Fibroblast of lung (primary cell): ENCODE measurements at regions not wholly inside any gene's neighbourhood (a gene's known extent, or its start where the extent isn't known, plus 50 kb on each side); places are given as distances from the start of the nearest gene placed in this dataset.

Experiments
- DNase-seq, 2 donors: peaks; one replicate each; pipeline versions ENCODE4 v3.0.0 to v3.0.0-alpha.2; 2010; ENCODE audit warnings: low read depth in 2 of 2
- H2AFZ ChIP-seq: 2 replicates; pipeline ENCODE4 v1.5.1; 2012; ENCODE audit warnings: low read length, control low read depth, inconsistent platforms
- H3K27ac ChIP-seq: 2 replicates; pipeline ENCODE4 v1.5.1; 2011; ENCODE audit warnings: low read length, control low read depth; ENCODE audit not compliant: insufficient read depth
- H3K27me3 ChIP-seq: 2 replicates; pipeline ENCODE4 v1.5.1; 2011; ENCODE audit warnings: mild to moderate bottlenecking, low read length; ENCODE audit not compliant: control insufficient read depth, insufficient read depth
- H3K36me3 ChIP-seq: 2 replicates; pipeline ENCODE4 v1.5.1; 2011; ENCODE audit warnings: low read length; ENCODE audit not compliant: control insufficient read depth, insufficient read depth
- H3K4me1 ChIP-seq: 2 replicates; pipeline ENCODE4 v1.5.1; 2011; ENCODE audit warnings: low read length; ENCODE audit not compliant: control insufficient read depth, insufficient read depth; ENCODE audit errors: extremely low read depth
- H3K4me2 ChIP-seq: 2 replicates; pipeline ENCODE4 v1.5.1; 2011; ENCODE audit warnings: low read length, control low read depth; ENCODE audit not compliant: insufficient read depth; ENCODE audit errors: extremely low read depth
- H3K4me3 ChIP-seq, 4 experiments: fragments of 200-600 bp in 1 of 4; sonication (generic) in 1 of 4; replicated peaks in 1 of 4; 2 replicates each; pipeline ENCODE4 v1.5.1; 2011 to 2016; ENCODE audit warnings: low read length in 4 of 4, low read depth in 3 of 4, mild to moderate bottlenecking in 3 of 4, control low read depth in 2 of 4, inconsistent platforms in 1 of 4, mixed read lengths in 1 of 4; ENCODE audit not compliant: insufficient read depth in 1 of 4; ENCODE audit errors: control extremely low read depth in 1 of 4
- H3K79me2 ChIP-seq: 2 replicates; pipeline ENCODE4 v1.5.1; 2012; ENCODE audit warnings: mild to moderate bottlenecking, low read length, inconsistent platforms; ENCODE audit not compliant: control insufficient read depth, insufficient read depth
- H3K9ac ChIP-seq: 2 replicates; pipeline ENCODE4 v1.5.1; 2011; ENCODE audit warnings: mild to moderate bottlenecking, low read length, control low read depth; ENCODE audit not compliant: insufficient read depth
- H3K9me3 ChIP-seq: 2 replicates; pipeline ENCODE4 v1.5.1; 2012; ENCODE audit warnings: low read depth, low read length; ENCODE audit not compliant: control insufficient read depth, insufficient read depth
- H4K20me1 ChIP-seq: 2 replicates; pipeline ENCODE4 v1.5.1; 2011; ENCODE audit warnings: low read length; ENCODE audit not compliant: control insufficient read depth, insufficient read depth; ENCODE audit errors: extremely low read depth
- CTCF ChIP-seq, 2 donors: IDR thresholded peaks in 1 of 2; conservative IDR thresholded peaks in 1 of 2; 1 replicate in 1 of 2; 2 replicates in 1 of 2; pipeline ENCODE4 v1.5.1; 2011 to 2012; ENCODE audit warnings: low read length in 2 of 2, control low read depth in 1 of 2, inconsistent platforms in 1 of 2, low read depth in 1 of 2, mild to moderate bottlenecking in 1 of 2
- EZH2 ChIP-seq: IDR thresholded peaks from 2 replicates; pipeline ENCODE4 v1.5.1; 2012; ENCODE audit warnings: low read length, control low read depth, mild to moderate bottlenecking; ENCODE audit errors: missing control alignments

GRCh38 chr6:3573670-3574069 lies 116.8 kb upstream of the SLC22A23 start:
- Histone ChIP-seq H4K20me1 (no peaks in the 10 kb centered on the region), H3K27ac (no peak overlapping the region), H3K4me2 (no peak overlapping the region), H3K4me3 (no peak overlapping the region), H3K79me2 (no peaks in the 10 kb centered on the region), H3K36me3 (no peaks in the 10 kb centered on the region), H3K9me3 (no peaks in the 10 kb centered on the region), H3K9ac (no peak overlapping the region), H2AFZ (no peak overlapping the region), H3K4me1 (no peaks in the 10 kb centered on the region), H3K27me3 (peaks cover 10% of the 10 kb centered on the region)
- no peak for DNase-seq
- TF ChIP-seq CTCF (conservative IDR thresholded peaks at IDR 0.05 in 1 of 2, IDR thresholded peaks at IDR 0.05 in 1 of 2; ENCODE audit: low read depth in 1 of 2, low read length in 2 of 2) = no peak
- no peak for TF ChIP-seq EZH2

GRCh38 chr6:3571836-3572235 lies 115.0 kb upstream of the SLC22A23 start:
- no peak for DNase-seq
- Histone ChIP-seq H3K79me2 (no peaks in the 10 kb centered on the region), H3K9ac (no peak overlapping the region), H4K20me1 (no peaks in the 10 kb centered on the region), H3K27ac (no peak overlapping the region), H3K4me2 (no peak overlapping the region), H3K9me3 (no peaks in the 10 kb centered on the region), H3K4me1 (no peaks in the 10 kb centered on the region), H3K27me3 (peaks cover 8% of the 10 kb centered on the region), H3K36me3 (no peaks in the 10 kb centered on the region), H3K4me3 (no peak overlapping the region), H2AFZ (no peak overlapping the region)
- TF ChIP-seq EZH2 (no peak), CTCF (conservative IDR thresholded peaks at IDR 0.05 in 1 of 2, IDR thresholded peaks at IDR 0.05 in 1 of 2; ENCODE audit: low read depth in 1 of 2, low read length in 2 of 2) (no peak)

GRCh38 chr6:3571250-3571681 lies 114.4 kb upstream of the SLC22A23 start:
- Histone ChIP-seq H3K4me1 (peaks cover 2% of the 10 kb centered on the region), H2AFZ (no peak overlapping the region), H3K79me2 (no peaks in the 10 kb centered on the region), H3K4me3 (no peak overlapping the region), H4K20me1 (no peaks in the 10 kb centered on the region), H3K27ac (no peak overlapping the region), H3K27me3 (peaks cover 8% of the 10 kb centered on the region), H3K9ac (no peak overlapping the region), H3K9me3 (no peaks in the 10 kb centered on the region), H3K36me3 (no peaks in the 10 kb centered on the region), H3K4me2 (no peak overlapping the region)
- no peak for TF ChIP-seq CTCF (conservative IDR thresholded peaks at IDR 0.05 in 1 of 2, IDR thresholded peaks at IDR 0.05 in 1 of 2; ENCODE audit: low read depth in 1 of 2, low read length in 2 of 2)
- no peak for TF ChIP-seq EZH2
- DNase-seq = no peak
